Astrocyte (in vitro differentiated cells and primary cell): ENCODE measurements at regions not wholly inside any gene's neighbourhood (a gene's known extent, or its start where the extent isn't known, plus 50 kb on each side); places are given as distances from the start of the nearest gene placed in this dataset.

ENCODE experiments used
- DNase-seq: peaks from one replicate; pipeline ENCODE4 v3.0.0-alpha.2; 2010; ENCODE audit warnings: low read depth
- FAIRE-seq: peaks from 2 replicates; lab custom pipeline; 2011; peaks lifted over from hg19 to GRCh38; lab: Jason Lieb, UNC
- H2AFZ ChIP-seq: 2 replicates; pipeline ENCODE4 v1.6.0; 2012; ENCODE audit warnings: low read depth, low read length, inconsistent platforms
- H3K27ac ChIP-seq: 2 replicates; pipeline ENCODE4 v1.5.1; 2011; ENCODE audit warnings: low read depth, low read length, inconsistent platforms
- H3K27me3 ChIP-seq: 2 replicates; pipeline ENCODE4 v1.6.0; 2011; ENCODE audit warnings: low read length, inconsistent platforms; ENCODE audit not compliant: insufficient read depth
- H3K36me3 ChIP-seq: 2 replicates; pipeline ENCODE4 v1.5.1; 2011; ENCODE audit warnings: low read length, inconsistent platforms; ENCODE audit not compliant: insufficient read depth
- H3K4me1 ChIP-seq: 2 replicates; pipeline ENCODE4 v1.5.1; 2011; ENCODE audit warnings: low read length, inconsistent platforms; ENCODE audit not compliant: insufficient read depth
- H3K4me2 ChIP-seq: 2 replicates; pipeline ENCODE4 v1.6.0; 2012; ENCODE audit warnings: low read length, inconsistent platforms
- H3K4me3 ChIP-seq: 2 replicates; pipeline ENCODE4 v1.5.1; 2011; ENCODE audit warnings: low read depth, mild to moderate bottlenecking, low read length, inconsistent platforms; ENCODE audit not compliant: insufficient read depth
- H3K79me2 ChIP-seq: 2 replicates; pipeline ENCODE4 v1.6.0; 2012; ENCODE audit warnings: mild to moderate bottlenecking, low read length, inconsistent platforms; ENCODE audit not compliant: insufficient read depth
- H3K9ac ChIP-seq: 2 replicates; pipeline ENCODE4 v1.6.0; 2012; ENCODE audit warnings: mild to moderate bottlenecking, low read length, inconsistent platforms
- H3K9me3 ChIP-seq: 2 replicates; pipeline ENCODE4 v1.5.1; 2012; ENCODE audit warnings: low read depth, mild to moderate bottlenecking, low read length, inconsistent platforms; ENCODE audit not compliant: insufficient read depth
- H4K20me1 ChIP-seq: 2 replicates; pipeline ENCODE4 v1.6.0; 2012; ENCODE audit warnings: low read length, inconsistent platforms; ENCODE audit not compliant: insufficient read depth
- H3K27ac Mint-ChIP-seq: one replicate; pipeline ENCODE4 v1.8.0; 2021; ENCODE audit warnings: mild to moderate bottlenecking, mixed read lengths; ENCODE audit not compliant: unreplicated experiment
- H3K27me3 Mint-ChIP-seq: one replicate; pipeline ENCODE4 v1.8.0; 2021; ENCODE audit warnings: low read depth, mixed read lengths; ENCODE audit not compliant: unreplicated experiment
- H3K36me3 Mint-ChIP-seq: one replicate; pipeline ENCODE4 v1.8.0; 2021; ENCODE audit warnings: low read depth, mixed read lengths; ENCODE audit not compliant: unreplicated experiment
- H3K4me1 Mint-ChIP-seq: one replicate; pipeline ENCODE4 v1.8.0; 2021; ENCODE audit warnings: low read depth, mixed read lengths; ENCODE audit not compliant: unreplicated experiment
- H3K4me3 Mint-ChIP-seq: one replicate; pipeline ENCODE4 v1.8.0; 2021; ENCODE audit warnings: mild to moderate bottlenecking, moderate library complexity, mixed read lengths; ENCODE audit not compliant: unreplicated experiment
- H3K9me3 Mint-ChIP-seq: one replicate; pipeline ENCODE4 v1.8.0; 2021; ENCODE audit warnings: mild to moderate bottlenecking, mixed read lengths; ENCODE audit not compliant: unreplicated experiment
- CTCF ChIP-seq: IDR thresholded peaks from 2 replicates; pipeline ENCODE4 v1.5.1; 2011; ENCODE audit warnings: low read depth, mild to moderate bottlenecking, inconsistent platforms, low read length, moderate library complexity; ENCODE audit not compliant: insufficient read depth
- EZH2 ChIP-seq: IDR thresholded peaks from 2 replicates; pipeline ENCODE4 v1.6.1; 2012; ENCODE audit warnings: mild to moderate bottlenecking, low read length, inconsistent platforms; ENCODE audit not compliant: insufficient read depth

- no peaks in the 10 kb centered on the region for H3K36me3 ChIP-seq
- H3K4me3 ChIP-seq = no peak overlapping the region
- H4K20me1 ChIP-seq = no peaks in the 10 kb centered on the region
- H3K27ac ChIP-seq = no peak overlapping the region
- Mint-ChIP-seq H3K27me3 (peaks cover 30% of the 10 kb centered on the region), H3K4me3 (no peak overlapping the region), H3K27ac (no peak overlapping the region), H3K4me1 (no peaks in the 10 kb centered on the region), H3K9me3 (no peaks in the 10 kb centered on the region), H3K36me3 (no peaks in the 10 kb centered on the region)
- no peak overlapping the region for H3K4me2 ChIP-seq
- no peak overlapping the region for H3K9ac ChIP-seq
- H2AFZ ChIP-seq = no peak overlapping the region
- DNase-seq (no peak), FAIRE-seq (no peak)
- no peaks in the 10 kb centered on the region for H3K79me2 ChIP-seq
- TF ChIP-seq EZH2 = no peak
- no peak for TF ChIP-seq CTCF
- H3K9me3 ChIP-seq = no peaks in the 10 kb centered on the region
- H3K4me1 ChIP-seq = no peaks in the 10 kb centered on the region
- peaks cover 2% of the 10 kb centered on the region for H3K27me3 ChIP-seq
Observed at GRCh38 chr19:28444362-28444761, 768.6 kb downstream of the UQCRFS1 start.

- H3K36me3 Mint-ChIP-seq = no peaks in the 10 kb centered on the region
- H2AFZ ChIP-seq = no peak overlapping the region
- H3K4me1 ChIP-seq = no peaks in the 10 kb centered on the region
- DNase-seq (no peak), FAIRE-seq (no peak)
- no peaks in the 10 kb centered on the region for H3K79me2 ChIP-seq
- H3K27ac ChIP-seq = no peak overlapping the region
- no peaks in the 10 kb centered on the region for H3K36me3 ChIP-seq
- H4K20me1 ChIP-seq = no peaks in the 10 kb centered on the region
- H3K9ac ChIP-seq = no peak overlapping the region
- H3K4me3 Mint-ChIP-seq = no peak overlapping the region
- H3K27me3 Mint-ChIP-seq = peaks cover 34% of the 10 kb centered on the region
- H3K4me3 ChIP-seq = no peak overlapping the region
- H3K9me3 Mint-ChIP-seq = no peaks in the 10 kb centered on the region
- no peak overlapping the region for H3K27ac Mint-ChIP-seq
- peaks cover 2% of the 10 kb centered on the region for H3K27me3 ChIP-seq
- no peaks in the 10 kb centered on the region for H3K9me3 ChIP-seq
- no peak overlapping the region for H3K4me2 ChIP-seq
- TF ChIP-seq EZH2 (no peak), CTCF (no peak)
- H3K4me1 Mint-ChIP-seq = no peaks in the 10 kb centered on the region
Observed at GRCh38 chr19:28443361-28443760, 769.6 kb downstream of the UQCRFS1 start.

GRCh38 chr19:28437390-28438346 is 775.3 kb downstream of the UQCRFS1 start:
- Histone ChIP-seq H3K9me3 (no peaks in the 10 kb centered on the region), H3K4me2 (no peak overlapping the region), H3K79me2 (no peaks in the 10 kb centered on the region), H2AFZ (no peak overlapping the region), H3K27ac (no peak overlapping the region), H3K36me3 (no peaks in the 10 kb centered on the region), H3K9ac (no peak overlapping the region), H3K4me1 (no peaks in the 10 kb centered on the region), H3K4me3 (no peak overlapping the region), H3K27me3 (no peaks in the 10 kb centered on the region), H4K20me1 (no peaks in the 10 kb centered on the region)
- Mint-ChIP-seq H3K4me1 (no peaks in the 10 kb centered on the region), H3K4me3 (no peak overlapping the region), H3K27ac (no peak overlapping the region), H3K27me3 (peaks cover 21% of the 10 kb centered on the region), H3K36me3 (peaks cover 3% of the 10 kb centered on the region), H3K9me3 (peaks cover 16% of the 10 kb centered on the region)
- TF ChIP-seq CTCF = no peak
- no peak for TF ChIP-seq EZH2
- FAIRE-seq (no peak), DNase-seq (no peak)
